ENCODE measurements at regions not wholly inside any gene's neighbourhood (a gene's known extent, or its start where the extent isn't known, plus 50 kb on each side); places are given as distances from the start of the nearest gene placed in this dataset.

DNA sequence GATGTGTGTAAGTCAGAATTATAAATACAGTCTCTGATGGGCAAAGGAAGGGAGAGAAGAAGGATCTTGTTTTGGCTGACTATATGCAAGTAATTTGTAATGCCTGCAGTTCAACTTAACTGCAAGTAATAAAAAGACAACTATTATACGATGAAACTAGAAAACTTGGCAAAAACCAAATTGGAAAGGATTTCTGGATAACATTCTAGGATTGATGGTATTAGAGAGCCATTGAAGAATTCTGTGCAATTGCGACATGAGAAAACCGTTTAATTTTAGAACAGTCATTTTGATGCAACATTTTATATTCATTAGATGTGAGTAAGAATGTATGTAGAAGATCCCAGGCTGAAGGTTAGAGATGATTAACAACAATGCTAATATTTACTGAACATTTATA, 1334.1 kb downstream of the EFNB2 start:
- no peak overlapping the region for H3K4me3 ChIP-seq (ENCODE audit: low read depth, low read length)
- no peak for DNase-seq (ENCODE audit: low read depth)
- TF ChIP-seq MYC (IDR thresholded peaks at IDR 0.05; ENCODE audit: low read depth, low read length) (no peak), POLR2A (IDR thresholded peaks at IDR 0.05; ENCODE audit: extremely low read depth, insufficient read length) (no peak)
- TF ChIP-seq, protein P1, sequence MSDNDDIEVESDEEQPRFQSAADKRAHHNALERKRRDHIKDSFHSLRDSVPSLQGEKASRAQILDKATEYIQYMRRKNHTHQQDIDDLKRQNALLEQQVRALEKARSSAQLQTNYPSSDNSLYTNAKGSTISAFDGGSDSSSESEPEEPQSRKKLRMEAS (IDR thresholded peaks at IDR 0.05; ENCODE audit: low read depth, low read length) = no peak
- TF ChIP-seq, protein P2, sequence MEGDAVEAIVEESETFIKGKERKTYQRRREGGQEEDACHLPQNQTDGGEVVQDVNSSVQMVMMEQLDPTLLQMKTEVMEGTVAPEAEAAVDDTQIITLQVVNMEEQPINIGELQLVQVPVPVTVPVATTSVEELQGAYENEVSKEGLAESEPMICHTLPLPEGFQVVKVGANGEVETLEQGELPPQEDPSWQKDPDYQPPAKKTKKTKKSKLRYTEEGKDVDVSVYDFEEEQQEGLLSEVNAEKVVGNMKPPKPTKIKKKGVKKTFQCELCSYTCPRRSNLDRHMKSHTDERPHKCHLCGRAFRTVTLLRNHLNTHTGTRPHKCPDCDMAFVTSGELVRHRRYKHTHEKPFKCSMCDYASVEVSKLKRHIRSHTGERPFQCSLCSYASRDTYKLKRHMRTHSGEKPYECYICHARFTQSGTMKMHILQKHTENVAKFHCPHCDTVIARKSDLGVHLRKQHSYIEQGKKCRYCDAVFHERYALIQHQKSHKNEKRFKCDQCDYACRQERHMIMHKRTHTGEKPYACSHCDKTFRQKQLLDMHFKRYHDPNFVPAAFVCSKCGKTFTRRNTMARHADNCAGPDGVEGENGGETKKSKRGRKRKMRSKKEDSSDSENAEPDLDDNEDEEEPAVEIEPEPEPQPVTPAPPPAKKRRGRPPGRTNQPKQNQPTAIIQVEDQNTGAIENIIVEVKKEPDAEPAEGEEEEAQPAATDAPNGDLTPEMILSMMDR (IDR thresholded peaks at IDR 0.05; ENCODE audit: low read depth, low read length) = no peak

DNA sequence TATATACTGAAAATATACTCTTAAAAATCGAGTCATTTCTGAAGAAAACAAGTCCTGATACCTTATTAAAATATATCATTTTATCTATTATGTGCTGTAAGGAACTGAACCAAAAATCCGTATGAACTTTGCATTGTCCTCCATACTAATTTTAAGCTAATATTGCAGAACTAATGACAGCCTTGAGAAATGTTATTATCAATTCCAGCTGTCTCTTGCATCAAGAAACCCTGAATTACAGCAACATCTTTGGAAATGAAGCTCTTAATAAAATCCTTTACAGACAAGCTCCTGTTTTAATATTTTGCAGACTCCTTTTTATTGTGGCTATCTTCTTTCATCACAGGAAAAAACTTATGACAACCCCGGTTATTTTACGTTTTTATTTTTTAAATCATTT, 1335.3 kb downstream of the EFNB2 start:
- DNase-seq (ENCODE audit: low read depth) = no peak
- no peak for TF ChIP-seq MYC (IDR thresholded peaks at IDR 0.05; ENCODE audit: low read depth, low read length)
- TF ChIP-seq, protein P1 (IDR thresholded peaks at IDR 0.05; ENCODE audit: low read depth, low read length) = no peak
- TF ChIP-seq POLR2A (IDR thresholded peaks at IDR 0.05; ENCODE audit: extremely low read depth, insufficient read length) = no peak
- TF ChIP-seq, protein P2 (IDR thresholded peaks at IDR 0.05; ENCODE audit: low read depth, low read length) = no peak
- no peak overlapping the region for H3K4me3 ChIP-seq (ENCODE audit: low read depth, low read length)

DNA sequence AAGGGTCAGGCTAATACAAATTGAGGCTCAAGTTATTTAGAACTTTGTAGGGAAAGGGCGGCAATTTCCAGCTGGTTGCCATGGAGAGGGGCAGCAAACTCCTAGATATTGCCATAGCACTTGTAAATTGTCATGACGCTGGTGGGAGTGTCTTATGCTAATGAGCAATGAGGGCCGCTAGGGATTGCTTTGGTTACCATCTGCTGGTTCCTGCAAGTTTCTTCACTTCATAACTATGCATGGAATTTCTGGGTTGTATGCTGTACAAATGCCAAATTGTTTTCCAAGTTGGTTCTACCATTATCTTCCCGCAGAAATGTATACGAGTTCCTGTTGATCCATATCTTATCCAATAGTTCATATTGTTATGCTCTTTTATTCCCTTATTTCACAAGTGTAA, 1339.4 kb downstream of the EFNB2 start:
- TF ChIP-seq, protein P1 (IDR thresholded peaks at IDR 0.05; ENCODE audit: low read depth, low read length) = no peak
- no peak for TF ChIP-seq MYC (IDR thresholded peaks at IDR 0.05; ENCODE audit: low read depth, low read length)
- TF ChIP-seq, protein P2 (IDR thresholded peaks at IDR 0.05; ENCODE audit: low read depth, low read length) = no peak
- TF ChIP-seq POLR2A (IDR thresholded peaks at IDR 0.05; ENCODE audit: extremely low read depth, insufficient read length) = no peak
- peak; percentile 4 for DNase-seq (ENCODE audit: low read depth)
- H3K4me3 ChIP-seq (ENCODE audit: low read depth, low read length) = no peak overlapping the region

DNA sequence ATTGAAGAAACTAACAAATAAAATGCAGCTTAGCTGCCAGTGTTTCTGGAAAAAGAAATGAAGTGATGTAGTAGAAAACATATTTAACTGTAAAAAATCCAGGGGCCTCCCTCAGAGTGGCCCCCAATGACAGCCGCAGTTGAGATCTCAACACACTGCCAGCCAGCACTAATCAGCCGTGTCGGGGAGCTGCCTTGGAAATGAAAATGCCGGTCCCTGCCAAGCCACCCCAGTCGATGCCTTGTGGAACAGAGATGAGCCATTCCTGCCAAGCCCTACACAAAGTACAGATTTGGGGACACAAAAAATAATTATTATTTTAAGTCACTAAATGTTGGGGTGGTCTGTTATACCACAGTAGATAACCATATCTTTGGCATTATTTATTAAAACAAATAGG, 1342.4 kb downstream of the EFNB2 start:
- TF ChIP-seq, protein P2 (IDR thresholded peaks at IDR 0.05; ENCODE audit: low read depth, low read length) = no peak
- TF ChIP-seq POLR2A (IDR thresholded peaks at IDR 0.05; ENCODE audit: extremely low read depth, insufficient read length) (no peak), MYC (IDR thresholded peaks at IDR 0.05; ENCODE audit: low read depth, low read length) (no peak)
- TF ChIP-seq, protein P1 (IDR thresholded peaks at IDR 0.05; ENCODE audit: low read depth, low read length) = no peak
- no peak for DNase-seq (ENCODE audit: low read depth)
- H3K4me3 ChIP-seq (ENCODE audit: low read depth, low read length) = no peak overlapping the region

DNA sequence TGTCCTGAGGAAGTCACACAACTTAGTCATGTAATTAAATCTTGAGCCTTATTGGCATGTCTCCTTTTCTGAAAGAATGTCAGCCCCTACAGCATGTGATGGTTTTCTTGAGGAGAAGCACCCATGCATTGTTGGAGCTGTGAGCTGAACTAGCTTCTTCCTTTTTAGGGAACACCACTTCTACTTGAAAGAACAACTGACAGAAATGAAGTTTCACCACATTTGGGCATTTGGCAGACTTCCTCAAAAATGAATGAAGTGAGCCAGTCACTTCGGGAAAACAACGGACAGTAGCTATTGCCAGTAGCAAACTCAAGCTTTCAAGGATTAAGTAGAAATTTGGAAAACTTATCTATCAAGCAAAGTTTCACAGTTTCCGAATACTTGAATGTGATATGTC, 1351.3 kb downstream of the EFNB2 start:
- no peak overlapping the region for H3K4me3 ChIP-seq (ENCODE audit: low read depth, low read length)
- DNase-seq (ENCODE audit: low read depth) = no peak
- no peak for TF ChIP-seq POLR2A (IDR thresholded peaks at IDR 0.05; ENCODE audit: extremely low read depth, insufficient read length)
- no peak for TF ChIP-seq MYC (IDR thresholded peaks at IDR 0.05; ENCODE audit: low read depth, low read length)
- TF ChIP-seq, protein P1 (IDR thresholded peaks at IDR 0.05; ENCODE audit: low read depth, low read length) = no peak
- TF ChIP-seq, protein P2 (IDR thresholded peaks at IDR 0.05; ENCODE audit: low read depth, low read length) = no peak

Measured in NB4 (cell line).